Epithelial cell of proximal tubule (primary cell): ENCODE measurements at regions not wholly inside any gene's neighbourhood (a gene's known extent, or its start where the extent isn't known, plus 50 kb on each side); places are given as distances from the start of the nearest gene placed in this dataset.

ENCODE experiments used
- DNase-seq: peaks from one replicate; pipeline ENCODE4 v3.0.0-alpha.2; 2011; ENCODE audit warnings: low read depth
- H3K4me3 ChIP-seq: 2 replicates; pipeline ENCODE4 v1.5.1; 2011; ENCODE audit warnings: low read depth, mild to moderate bottlenecking, low read length
- CTCF ChIP-seq: conservative IDR thresholded peaks from 2 replicates; pipeline ENCODE4 v1.5.1; 2012; ENCODE audit warnings: low read depth, mild to moderate bottlenecking, low read length

- no peak for DNase-seq
- TF ChIP-seq CTCF, result no peak
- no peak overlapping the region for H3K4me3 ChIP-seq
Observed at GRCh38 chr2:81528852-81529480, 1224.4 kb upstream of the LRRTM1 start.

GRCh38 chr2:81523344-81523743, 1218.8 kb upstream of the LRRTM1 start:
- TF ChIP-seq CTCF, result no peak
- no peak overlapping the region for H3K4me3 ChIP-seq
- DNase-seq, result no peak

GRCh38 chr2:81513328-81513727, 1208.8 kb upstream of the LRRTM1 start:
- no peak overlapping the region for H3K4me3 ChIP-seq
- no peak for DNase-seq
- no peak for TF ChIP-seq CTCF

- DNase-seq, result no peak
- no peak overlapping the region for H3K4me3 ChIP-seq
- no peak for TF ChIP-seq CTCF
Observed at GRCh38 chr2:81505586-81505985, 1201.0 kb upstream of the LRRTM1 start.

- TF ChIP-seq CTCF, result no peak
- no peak for DNase-seq
Observed at GRCh38 chr2:81495556-81495955, 1191.0 kb upstream of the LRRTM1 start.

GRCh38 chr2:81483254-81483653, 1178.7 kb upstream of the LRRTM1 start:
- H3K4me3 ChIP-seq, result no peak overlapping the region
- no peak for DNase-seq
- TF ChIP-seq CTCF, result no peak

More at GRCh38 chr2:81495556-81495955, 1191.0 kb upstream of the LRRTM1 start:
- no peak overlapping the region for H3K4me3 ChIP-seq

- no peak for DNase-seq
- TF ChIP-seq CTCF, result no peak
- no peak overlapping the region for H3K4me3 ChIP-seq
Observed at GRCh38 chr2:81481994-81482368, 1177.4 kb upstream of the LRRTM1 start.
